HepG2 (cell line): ENCODE measurements at regions not wholly inside any gene's neighbourhood (a gene's known extent, or its start where the extent isn't known, plus 50 kb on each side); places are given as distances from the start of the nearest gene placed in this dataset.
A peak's percentile ranks its signal among the peaks of the same experiment; 100 is the strongest.

Experiments used
- AKAP8 ChIP-seq: sonication (generic); formaldehyde crosslinking; IDR thresholded peaks from 2 replicates; pipeline ENCODE4 v1.5.1; 2020; ENCODE audit warnings: mild to moderate bottlenecking, missing genetic modification reagents
- CENPT ChIP-seq: sonication (generic); formaldehyde crosslinking; IDR thresholded peaks from 2 replicates; pipeline ENCODE4 v1.8.0; 2022; ENCODE audit warnings: low read depth, mild to moderate bottlenecking, moderate library complexity, missing genetic modification reagents
- EHMT2 ChIP-seq: fragments of 200-600 bp; sonication (generic); IDR thresholded peaks from 2 replicates; pipeline ENCODE4 v1.7.0; 2017; ENCODE audit warnings: antibody characterized with exemption, low read depth, low read length, borderline replicate concordance
- ERF ChIP-seq: IDR thresholded peaks from 2 replicates; pipeline ENCODE4 v1.6.1; 2018; ENCODE audit warnings: missing biosample characterization, missing genetic modification reagents
- GATAD2A ChIP-seq: IDR thresholded peaks from 2 replicates; pipeline ENCODE4 v1.6.1; 2016
- GFI1 ChIP-seq: sonication (generic); formaldehyde crosslinking; IDR thresholded peaks from 2 replicates; pipeline ENCODE4 v1.5.0; 2020; ENCODE audit warnings: missing genetic modification reagents, mild to moderate bottlenecking, borderline replicate concordance
- KAT2B ChIP-seq: fragments of 150-350 bp; IDR thresholded peaks from 2 replicates; pipeline ENCODE4 v1.6.1; 2014; ENCODE audit warnings: low read depth, low read length, borderline replicate concordance
- KDM5A ChIP-seq: fragments of 200-600 bp; sonication (generic); IDR thresholded peaks from 2 replicates; pipeline ENCODE4 v1.7.0; 2018; ENCODE audit warnings: antibody characterized with exemption, mild to moderate bottlenecking, low read length, borderline replicate concordance
- KMT2A ChIP-seq: sonication (generic); formaldehyde crosslinking; IDR thresholded peaks from 2 replicates; pipeline ENCODE4 v1.4.0; 2020; ENCODE audit warnings: missing genetic modification reagents
- LCORL ChIP-seq, 2 experiments: fragments of 450-650 bp in 1 of 2; sonication (generic) in 1 of 2; formaldehyde crosslinking in 1 of 2; IDR thresholded peaks; 2 replicates each; pipeline versions ENCODE4 v1.5.0 to v1.6.1; 2017 to 2020; ENCODE audit warnings: antibody characterized with exemption in 1 of 2, missing genetic modification reagents in 1 of 2
- LRRFIP1 ChIP-seq: sonication (generic); formaldehyde crosslinking; conservative IDR thresholded peaks from 2 replicates; pipeline ENCODE4 v1.4.0; 2020; ENCODE audit warnings: missing genetic modification reagents
- MBNL3 ChIP-seq: fragments of 250-450 bp; sonication (Bioruptor Pico); conservative IDR thresholded peaks from 2 replicates; pipeline ENCODE4 v1.8.0; 2022; ENCODE audit warnings: mild to moderate bottlenecking, inconsistent platforms
- MEF2D ChIP-seq: sonication (generic); formaldehyde crosslinking; IDR thresholded peaks from 2 replicates; pipeline ENCODE4 v1.5.1; 2020; ENCODE audit warnings: mild to moderate bottlenecking, missing genetic modification reagents
- NCOR1 ChIP-seq: fragments of 200-600 bp; sonication (generic); IDR thresholded peaks from 2 replicates; pipeline ENCODE4 v1.7.0; 2017; ENCODE audit warnings: antibody characterized with exemption, low read length, borderline replicate concordance
- NFIC ChIP-seq: IDR thresholded peaks from 2 replicates; pipeline ENCODE4 v1.6.1; 2012; ENCODE audit warnings: mild to moderate bottlenecking, low read length, inconsistent platforms
- NR2C2 ChIP-seq: sonication (generic); formaldehyde crosslinking; IDR thresholded peaks from 2 replicates; pipeline ENCODE4 v1.4.0; 2020; ENCODE audit warnings: missing genetic modification reagents, mild to moderate bottlenecking, moderate library complexity, borderline replicate concordance
- NR2F1 ChIP-seq, 2 experiments: fragments of 450-650 bp in 1 of 2; formaldehyde crosslinking in 1 of 2; IDR thresholded peaks; 2 replicates each; pipeline versions ENCODE4 v1.5.0 to v1.6.1; 2016 to 2020; ENCODE audit warnings: mild to moderate bottlenecking in 1 of 2, missing compliant biosample characterization in 1 of 2, missing genetic modification reagents in 1 of 2, moderate library complexity in 1 of 2
- PAX8 ChIP-seq: sonication (generic); formaldehyde crosslinking; IDR thresholded peaks from 2 replicates; pipeline ENCODE4 v1.8.0; 2022; ENCODE audit warnings: mild to moderate bottlenecking, missing genetic modification reagents, borderline replicate concordance
- RARA ChIP-seq: IDR thresholded peaks from 2 replicates; pipeline ENCODE4 v1.6.1; 2016; ENCODE audit warnings: missing genetic modification reagents, missing compliant biosample characterization
- REXO4 ChIP-seq: sonication (generic); formaldehyde crosslinking; IDR thresholded peaks from 2 replicates; pipeline ENCODE4 v1.8.0; 2022; ENCODE audit warnings: missing genetic modification reagents, mild to moderate bottlenecking, borderline replicate concordance
- RXRB ChIP-seq: IDR thresholded peaks from 2 replicates; pipeline ENCODE4 v1.6.1; 2016; ENCODE audit warnings: borderline replicate concordance, missing genetic modification reagents, missing compliant biosample characterization
- SALL1 ChIP-seq: sonication (generic); formaldehyde crosslinking; IDR thresholded peaks from 2 replicates; pipeline ENCODE4 v1.8.0; 2022; ENCODE audit warnings: mild to moderate bottlenecking, missing genetic modification reagents
- SOX5 ChIP-seq: IDR thresholded peaks from 2 replicates; pipeline ENCODE4 v1.6.1; 2016; ENCODE audit warnings: borderline replicate concordance
- SUZ12 ChIP-seq: fragments of 150-350 bp; IDR thresholded peaks from 2 replicates; pipeline ENCODE4 v1.6.1; 2014; ENCODE audit warnings: low read depth, low read length
- TSC22D2 ChIP-seq: sonication (generic); formaldehyde crosslinking; IDR thresholded peaks from 2 replicates; pipeline ENCODE4 v1.5.1; 2020; ENCODE audit warnings: missing genetic modification reagents, mild to moderate bottlenecking, borderline replicate concordance
- ZBTB20 ChIP-seq: sonication (generic); formaldehyde crosslinking; IDR thresholded peaks from 2 replicates; pipeline ENCODE4 v1.8.1; 2023; ENCODE audit warnings: missing genetic modification reagents, low read depth, mild to moderate bottlenecking, borderline replicate concordance
- ZBTB25 ChIP-seq: IDR thresholded peaks from 2 replicates; pipeline ENCODE4 v1.6.1; 2018; ENCODE audit warnings: missing genetic modification reagents
- ZBTB38 ChIP-seq: sonication (generic); formaldehyde crosslinking; IDR thresholded peaks from 2 replicates; pipeline ENCODE4 v1.5.1; 2020; ENCODE audit warnings: mild to moderate bottlenecking, missing genetic modification reagents
- ZNF326 ChIP-seq: sonication (generic); formaldehyde crosslinking; IDR thresholded peaks from 2 replicates; pipeline ENCODE4 v1.4.0; 2020; ENCODE audit warnings: missing genetic modification reagents, borderline replicate concordance
- ZNF556 ChIP-seq: sonication (generic); formaldehyde crosslinking; IDR thresholded peaks from 2 replicates; pipeline ENCODE4 v1.4.0; 2020; ENCODE audit warnings: mild to moderate bottlenecking, missing genetic modification reagents, borderline replicate concordance
- ZNF569 ChIP-seq: sonication (generic); formaldehyde crosslinking; IDR thresholded peaks from 2 replicates; pipeline ENCODE4 v1.5.0; 2020; ENCODE audit warnings: mild to moderate bottlenecking, missing genetic modification reagents, moderate library complexity, borderline replicate concordance

- TF ChIP-seq ZBTB25 (CRISPR knock-in tag) (no peak), KDM5A (no peak), LCORL (IDR thresholded peaks at IDR 0.05) (no peak), LCORL (CRISPR knock-in tag; IDR thresholded peaks at IDR 0.05) (peak; percentile 36; the same call in 1 of the 2 replicates), SALL1 (peak; percentile 61; the same call in 1 of the 2 replicates), TSC22D2 (CRISPR knock-in tag) (no peak), NFIC (peak; percentile 57; the same call in 1 of the 2 replicates), PAX8 (no peak), RXRB (CRISPR knock-in tag) (peak; percentile 51; the same call in 1 of the 2 replicates), CENPT (CRISPR knock-in tag) (no peak), RARA (CRISPR knock-in tag) (0 out of 2 replicates have a peak, but pooled peaks have one; percentile 17), MEF2D (CRISPR knock-in tag) (no peak), KMT2A (CRISPR knock-in tag) (no peak), ZBTB38 (no peak), GATAD2A (CRISPR knock-in tag) (peak; percentile 44; the same call in 1 of the 2 replicates), ERF (no peak), REXO4 (CRISPR knock-in tag) (no peak), AKAP8 (CRISPR knock-in tag) (no peak), SOX5 (CRISPR knock-in tag) (peak; percentile 30; the same call in 1 of the 2 replicates), SUZ12 (no peak), ZNF326 (CRISPR knock-in tag) (no peak), MBNL3 (CRISPR knock-in tag) (no peak), EHMT2 (no peak), NCOR1 (peak; percentile 25; the same call in 1 of the 2 replicates), GFI1 (CRISPR knock-in tag) (0 out of 2 replicates have a peak, but pooled peaks have one; percentile 45), ZBTB20 (CRISPR knock-in tag) (no peak), NR2F1 (CRISPR knock-in tag; IDR thresholded peaks at IDR 0.05) (peak; percentile 42 to 66; a peak in 3 of 4 replicates), ZNF569 (CRISPR knock-in tag) (no peak), NR2C2 (CRISPR knock-in tag) (no peak), KAT2B (no peak), LRRFIP1 (no peak), ZNF556 (no peak)
These were observed 61.2 kb upstream of the ABLIM1 start (continued) for GRCh38 chr10:114719311-114719710.
